ENCODE measurements at regions not wholly inside any gene's neighbourhood (a gene's known extent, or its start where the extent isn't known, plus 50 kb on each side); places are given as distances from the start of the nearest gene placed in this dataset.

DNA sequence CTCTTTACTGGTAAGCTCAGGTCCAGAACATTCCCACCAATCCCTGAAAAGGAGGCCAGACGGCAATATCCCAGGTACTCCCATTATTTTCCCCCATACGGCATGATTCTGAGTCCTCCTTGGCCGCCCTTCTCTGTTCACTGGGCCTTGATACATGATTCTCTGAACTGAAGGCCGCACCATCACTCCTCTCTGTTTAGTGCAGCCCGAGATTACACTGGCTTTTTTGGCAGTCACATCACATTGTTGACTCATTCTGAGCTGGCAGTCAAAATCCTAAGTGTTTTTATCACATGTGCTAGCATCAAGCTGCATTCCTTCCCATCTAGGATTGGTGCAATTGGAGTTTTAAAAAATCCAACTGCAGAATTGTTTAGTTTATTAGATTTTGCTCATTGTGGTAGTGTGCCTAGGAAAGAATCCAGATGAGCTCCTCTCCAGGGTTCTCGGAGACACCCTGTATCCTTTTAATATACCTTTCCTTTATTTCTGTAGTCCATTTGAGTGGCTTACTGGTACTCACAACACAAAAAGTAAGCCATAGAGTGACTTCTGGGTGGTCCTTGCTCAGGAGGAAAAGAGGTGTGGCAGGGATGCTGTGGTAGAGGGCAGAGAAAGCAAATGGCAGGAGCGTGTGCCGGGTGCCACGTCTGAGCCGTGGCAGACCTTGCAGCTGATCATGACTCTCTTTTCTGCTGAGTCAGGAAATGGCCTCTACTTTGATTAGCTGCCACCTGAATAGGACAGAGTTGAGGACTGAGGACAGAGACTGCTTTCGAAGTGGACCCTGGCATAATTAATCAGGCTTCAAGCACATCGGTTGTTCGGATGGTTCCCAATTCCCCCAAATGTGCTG is 121.1 kb upstream of the IL12B start:
- DNase-seq, result peak; percentile 54 to 64
- H3K36me3 ChIP-seq, result no peaks in the 10 kb centered on the region
- peak overlapping the region in 2 of 3 donors; percentile 40 to 72 for H3K27ac ChIP-seq
- 70 to 79% methylated on average over 13 of the region's 13 CpGs for WGBS, 2 donors
- no peak overlapping the region for H3K4me3 ChIP-seq (replicated peaks in 1 of 3)
- H3K27me3 ChIP-seq, result no peaks in the 10 kb centered on the region
- TF ChIP-seq, protein P1, sequence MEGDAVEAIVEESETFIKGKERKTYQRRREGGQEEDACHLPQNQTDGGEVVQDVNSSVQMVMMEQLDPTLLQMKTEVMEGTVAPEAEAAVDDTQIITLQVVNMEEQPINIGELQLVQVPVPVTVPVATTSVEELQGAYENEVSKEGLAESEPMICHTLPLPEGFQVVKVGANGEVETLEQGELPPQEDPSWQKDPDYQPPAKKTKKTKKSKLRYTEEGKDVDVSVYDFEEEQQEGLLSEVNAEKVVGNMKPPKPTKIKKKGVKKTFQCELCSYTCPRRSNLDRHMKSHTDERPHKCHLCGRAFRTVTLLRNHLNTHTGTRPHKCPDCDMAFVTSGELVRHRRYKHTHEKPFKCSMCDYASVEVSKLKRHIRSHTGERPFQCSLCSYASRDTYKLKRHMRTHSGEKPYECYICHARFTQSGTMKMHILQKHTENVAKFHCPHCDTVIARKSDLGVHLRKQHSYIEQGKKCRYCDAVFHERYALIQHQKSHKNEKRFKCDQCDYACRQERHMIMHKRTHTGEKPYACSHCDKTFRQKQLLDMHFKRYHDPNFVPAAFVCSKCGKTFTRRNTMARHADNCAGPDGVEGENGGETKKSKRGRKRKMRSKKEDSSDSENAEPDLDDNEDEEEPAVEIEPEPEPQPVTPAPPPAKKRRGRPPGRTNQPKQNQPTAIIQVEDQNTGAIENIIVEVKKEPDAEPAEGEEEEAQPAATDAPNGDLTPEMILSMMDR (IDR thresholded peaks at IDR 0.05), result no peak
- no peak for TF ChIP-seq POLR2A (IDR thresholded peaks at IDR 0.05)
- H3K9me3 ChIP-seq, result no peaks in the 10 kb centered on the region
- intact Hi-C loops (cut with DNase I), result loop anchor here (5.0 kb wide), 1 partner anchor 81 kb away; no protein-coding TSS in a partner anchor
- peaks cover 0 to 5% of the 10 kb centered on the region in 2 donors for H3K4me1 ChIP-seq

GRCh38 chr5:159452480-159453167 is 122.3 kb upstream of the IL12B start:
- Histone ChIP-seq H3K36me3 (no peaks in the 10 kb centered on the region), H3K27me3 (no peaks in the 10 kb centered on the region), H3K4me1 (peaks cover 0 to 5% of the 10 kb centered on the region in 2 donors), H3K9me3 (no peaks in the 10 kb centered on the region), H3K27ac (no peak overlapping the region), H3K4me3 (replicated peaks in 1 of 3) (no peak overlapping the region)
- TF ChIP-seq POLR2A (IDR thresholded peaks at IDR 0.05), result no peak
- TF ChIP-seq, protein P1 (IDR thresholded peaks at IDR 0.05), result no peak
- DNase-seq, result no peak
- intact Hi-C loops (cut with DNase I), result loop anchor here (5.0 kb wide), 1 partner anchor 80 kb away; no protein-coding TSS in a partner anchor
- 85 to 94% methylated on average over 11 of the region's 11 CpGs for WGBS, 2 donors

- Histone ChIP-seq H3K27me3 (no peaks in the 10 kb centered on the region), H3K4me1 (peaks cover 0 to 5% of the 10 kb centered on the region in 2 donors), H3K9me3 (no peaks in the 10 kb centered on the region), H3K36me3 (no peaks in the 10 kb centered on the region), H3K4me3 (replicated peaks in 1 of 3) (no peak overlapping the region), H3K27ac (no peak overlapping the region)
- no peak for TF ChIP-seq POLR2A (IDR thresholded peaks at IDR 0.05)
- TF ChIP-seq, protein P1 (IDR thresholded peaks at IDR 0.05), result no peak
- intact Hi-C loops (cut with DNase I), result loop anchor here (5.0 kb wide), 1 partner anchor 79 kb away; no protein-coding TSS in a partner anchor
- 68 to 81% methylated on average over 7 of the region's 7 CpGs for WGBS, 2 donors
- no peak for DNase-seq
Observed at GRCh38 chr5:159453209-159453608, 122.9 kb upstream of the IL12B start.

GRCh38 chr5:159456261-159456660 is 126.0 kb upstream of the IL12B start:
- Histone ChIP-seq H3K4me1 (peaks cover 0 to 5% of the 10 kb centered on the region in 2 donors), H3K27ac (no peak overlapping the region), H3K27me3 (no peaks in the 10 kb centered on the region), H3K4me3 (replicated peaks in 1 of 3) (no peak overlapping the region), H3K9me3 (no peaks in the 10 kb centered on the region), H3K36me3 (no peaks in the 10 kb centered on the region)
- intact Hi-C loops (cut with DNase I), result no loop called here
- TF ChIP-seq POLR2A (IDR thresholded peaks at IDR 0.05), result no peak
- TF ChIP-seq, protein P1 (IDR thresholded peaks at IDR 0.05), result no peak
- WGBS, 2 donors, result 84 to 86% methylated on average over 2 of the region's 2 CpGs
- no peak for DNase-seq
